Epithelial cell of proximal tubule (primary cell): ENCODE measurements at regions not wholly inside any gene's neighbourhood (a gene's known extent, or its start where the extent isn't known, plus 50 kb on each side); places are given as distances from the start of the nearest gene placed in this dataset.

Source experiments
- DNase-seq: peaks from one replicate; pipeline ENCODE4 v3.0.0-alpha.2; 2011; ENCODE audit warnings: low read depth
- H3K4me3 ChIP-seq: 2 replicates; pipeline ENCODE4 v1.5.1; 2011; ENCODE audit warnings: low read depth, mild to moderate bottlenecking, low read length
- CTCF ChIP-seq: conservative IDR thresholded peaks from 2 replicates; pipeline ENCODE4 v1.5.1; 2012; ENCODE audit warnings: low read depth, mild to moderate bottlenecking, low read length

- no peak for DNase-seq
- TF ChIP-seq CTCF, result no peak
Observed at GRCh38 chr2:133859578-133859977, 291.3 kb upstream of the NCKAP5 start.

GRCh38 chr2:133862400-133862977 is 294.2 kb upstream of the NCKAP5 start:
- TF ChIP-seq CTCF, result no peak
- H3K4me3 ChIP-seq, result no peak overlapping the region
- no peak for DNase-seq

More at GRCh38 chr2:133859578-133859977, 291.3 kb upstream of the NCKAP5 start:
- no peak overlapping the region for H3K4me3 ChIP-seq

GRCh38 chr2:133863106-133863800 is 295.0 kb upstream of the NCKAP5 start:
- no peak for TF ChIP-seq CTCF
- no peak overlapping the region for H3K4me3 ChIP-seq
- DNase-seq, result no peak

- no peak overlapping the region for H3K4me3 ChIP-seq
- no peak for DNase-seq
- TF ChIP-seq CTCF, result no peak
Observed at GRCh38 chr2:133865141-133865540, 296.9 kb upstream of the NCKAP5 start.

- no peak for DNase-seq
- H3K4me3 ChIP-seq, result no peak overlapping the region
- no peak for TF ChIP-seq CTCF
Observed at GRCh38 chr2:133867166-133867565, 298.9 kb upstream of the NCKAP5 start.

GRCh38 chr2:133871545-133872209 is 303.4 kb upstream of the NCKAP5 start:
- H3K4me3 ChIP-seq, result no peak overlapping the region
- DNase-seq, result no peak
- TF ChIP-seq CTCF, result no peak
